22Rv1 (cell line): ENCODE measurements at regions not wholly inside any gene's neighbourhood (a gene's known extent, or its start where the extent isn't known, plus 50 kb on each side); places are given as distances from the start of the nearest gene placed in this dataset.

Experiments used
- ZFX ChIP-seq: fragments of 450-650 bp; IDR thresholded peaks from 2 replicates; pipeline ENCODE4 v1.6.1; 2017; ENCODE audit warnings: antibody characterized with exemption, borderline replicate concordance
- TF ChIP-seq, protein P1 (sequence below): fragments of 450-650 bp; IDR thresholded peaks from 2 replicates; pipeline ENCODE4 v1.5.1; 2017; ENCODE audit warnings: mild to moderate bottlenecking

- TF ChIP-seq, protein P1, sequence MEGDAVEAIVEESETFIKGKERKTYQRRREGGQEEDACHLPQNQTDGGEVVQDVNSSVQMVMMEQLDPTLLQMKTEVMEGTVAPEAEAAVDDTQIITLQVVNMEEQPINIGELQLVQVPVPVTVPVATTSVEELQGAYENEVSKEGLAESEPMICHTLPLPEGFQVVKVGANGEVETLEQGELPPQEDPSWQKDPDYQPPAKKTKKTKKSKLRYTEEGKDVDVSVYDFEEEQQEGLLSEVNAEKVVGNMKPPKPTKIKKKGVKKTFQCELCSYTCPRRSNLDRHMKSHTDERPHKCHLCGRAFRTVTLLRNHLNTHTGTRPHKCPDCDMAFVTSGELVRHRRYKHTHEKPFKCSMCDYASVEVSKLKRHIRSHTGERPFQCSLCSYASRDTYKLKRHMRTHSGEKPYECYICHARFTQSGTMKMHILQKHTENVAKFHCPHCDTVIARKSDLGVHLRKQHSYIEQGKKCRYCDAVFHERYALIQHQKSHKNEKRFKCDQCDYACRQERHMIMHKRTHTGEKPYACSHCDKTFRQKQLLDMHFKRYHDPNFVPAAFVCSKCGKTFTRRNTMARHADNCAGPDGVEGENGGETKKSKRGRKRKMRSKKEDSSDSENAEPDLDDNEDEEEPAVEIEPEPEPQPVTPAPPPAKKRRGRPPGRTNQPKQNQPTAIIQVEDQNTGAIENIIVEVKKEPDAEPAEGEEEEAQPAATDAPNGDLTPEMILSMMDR, result no peak
- TF ChIP-seq ZFX, result no peak
Measured at GRCh38 chr11:45593992-45594391, 71.4 kb downstream of the CHST1 start.
